ENCODE measurements at regions not wholly inside any gene's neighbourhood (a gene's known extent, or its start where the extent isn't known, plus 50 kb on each side); places are given as distances from the start of the nearest gene placed in this dataset.
"Not testable (repeated sequence)": the region's sequence is repeated elsewhere in the genome, so short reads cannot be mapped to it uniquely, and the experiment has no call there.

GRCh38 chr3:20482350-20482749, 296.3 kb upstream of the SGO1 start:
- DNase-seq (ENCODE audit: low read depth in 2 of 2) = no peak

GRCh38 chr3:20480786-20481365, 294.9 kb upstream of the SGO1 start:
- no peak for DNase-seq (ENCODE audit: low read depth in 2 of 2)

- no peak for DNase-seq (ENCODE audit: low read depth in 2 of 2)
Measured at GRCh38 chr3:20478436-20478835, 292.4 kb upstream of the SGO1 start.

GRCh38 chr3:20464237-20464636, 278.2 kb upstream of the SGO1 start:
- DNase-seq (ENCODE audit: low read depth in 2 of 2) = not testable (repeated sequence)

GRCh38 chr3:20462723-20463122, 276.7 kb upstream of the SGO1 start:
- no peak for DNase-seq (ENCODE audit: low read depth in 2 of 2)

GRCh38 chr3:20462226-20462625, 276.2 kb upstream of the SGO1 start:
- DNase-seq (ENCODE audit: low read depth in 2 of 2) = no peak

DNA sequence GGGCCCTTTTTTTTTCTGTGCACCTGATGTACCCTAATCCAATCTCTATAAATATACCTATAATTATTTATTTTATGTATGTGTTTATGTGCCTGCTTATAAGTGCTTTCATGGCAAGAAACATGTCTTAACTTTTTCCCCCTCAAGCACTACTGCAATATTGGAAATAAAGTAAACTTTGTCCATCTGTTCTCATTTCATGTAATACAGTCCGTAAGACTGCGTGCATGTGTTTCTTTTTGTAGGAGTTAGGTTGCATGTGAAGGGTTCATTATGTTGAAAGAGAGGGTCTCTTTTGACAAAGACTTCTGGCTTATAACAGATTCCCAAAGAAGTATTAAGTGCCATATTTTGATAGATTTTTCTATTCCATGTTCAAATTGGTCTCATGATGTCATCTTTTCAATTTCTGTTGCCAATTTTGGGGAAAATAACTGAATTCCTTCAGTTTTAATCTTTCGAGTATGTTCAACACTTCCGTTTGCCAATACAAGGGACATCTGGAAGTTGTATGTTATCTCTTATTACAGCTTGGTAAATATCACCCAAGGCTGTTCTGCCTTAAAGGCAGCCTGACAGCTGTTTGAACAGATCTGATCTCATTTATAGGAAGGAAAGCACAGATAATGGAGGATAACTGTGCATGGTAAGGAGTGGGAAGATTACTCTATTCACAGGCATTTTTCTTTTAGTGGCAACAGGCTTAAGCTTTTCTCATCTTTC, 273.1 kb upstream of the SGO1 start:
- no peak for DNase-seq (ENCODE audit: low read depth in 2 of 2)

GRCh38 chr3:20456511-20456910, 270.5 kb upstream of the SGO1 start:
- no peak for DNase-seq (ENCODE audit: low read depth in 2 of 2)

DNA sequence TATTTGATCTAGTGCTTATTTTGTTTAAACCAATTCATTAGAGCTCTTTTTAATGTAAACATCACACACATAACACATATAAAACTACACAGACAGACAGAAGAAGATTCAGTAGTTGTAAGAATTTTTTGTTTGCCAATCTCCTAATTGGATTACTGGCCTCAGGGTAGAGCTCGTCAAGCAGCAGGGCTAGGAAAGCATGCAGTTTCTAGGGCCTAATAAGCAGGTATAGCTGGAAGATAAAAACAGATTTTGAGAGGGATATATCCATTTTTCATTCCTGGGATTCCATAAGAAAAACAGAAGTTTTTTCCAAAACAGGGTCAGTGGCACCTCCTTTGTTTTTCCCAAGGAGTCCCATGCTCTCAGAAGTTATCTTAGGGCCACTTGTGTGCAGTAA, 265.2 kb upstream of the SGO1 start:
- DNase-seq (ENCODE audit: low read depth in 2 of 2) = no peak

- no peak for DNase-seq (ENCODE audit: low read depth in 2 of 2)
Measured at GRCh38 chr3:20450611-20451010, 264.6 kb upstream of the SGO1 start.

GRCh38 chr3:20442846-20443245, 256.8 kb upstream of the SGO1 start:
- DNase-seq (ENCODE audit: low read depth in 2 of 2) = no peak

DNA sequence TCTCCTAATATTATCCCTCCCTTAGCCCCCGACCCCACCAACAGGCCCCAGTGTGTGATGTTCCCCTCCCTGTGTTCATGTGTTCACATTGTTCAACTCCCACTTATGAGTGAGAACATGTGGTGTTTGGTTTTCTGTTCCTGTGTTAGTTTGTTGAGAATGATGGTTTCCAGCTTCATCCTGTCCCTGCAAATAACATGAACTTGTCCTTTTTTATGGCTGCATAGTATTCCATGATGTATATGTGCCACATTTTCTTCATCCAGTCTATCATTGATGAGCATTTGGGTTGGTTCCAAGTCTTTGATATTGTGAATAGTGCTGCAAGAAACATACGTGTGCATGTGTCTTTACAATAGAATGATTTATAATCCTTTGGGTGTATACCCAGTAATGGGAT, 241.3 kb upstream of the SGO1 start:
- DNase-seq (ENCODE audit: low read depth in 2 of 2) = not testable (repeated sequence)

DNA sequence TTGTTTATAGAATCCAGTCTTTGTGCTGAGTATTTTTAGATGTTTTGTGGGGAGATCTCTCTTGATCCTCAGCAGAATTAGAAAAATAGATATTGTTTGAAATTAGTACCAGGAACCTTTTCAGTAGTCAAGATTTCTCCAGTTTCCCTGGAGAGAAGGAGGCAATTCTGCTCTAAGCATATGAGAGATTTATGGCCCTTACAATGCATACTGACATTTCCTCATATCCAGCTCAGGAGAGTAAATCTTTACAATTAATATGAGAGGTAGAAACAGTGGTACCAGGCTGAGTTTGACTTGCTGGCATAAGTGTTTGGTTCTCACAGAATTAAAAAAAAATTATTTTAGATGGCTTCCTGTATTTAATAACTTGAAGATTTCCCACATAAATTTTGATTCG, 239.1 kb upstream of the SGO1 start:
- no peak for DNase-seq (ENCODE audit: low read depth in 2 of 2)

DNA sequence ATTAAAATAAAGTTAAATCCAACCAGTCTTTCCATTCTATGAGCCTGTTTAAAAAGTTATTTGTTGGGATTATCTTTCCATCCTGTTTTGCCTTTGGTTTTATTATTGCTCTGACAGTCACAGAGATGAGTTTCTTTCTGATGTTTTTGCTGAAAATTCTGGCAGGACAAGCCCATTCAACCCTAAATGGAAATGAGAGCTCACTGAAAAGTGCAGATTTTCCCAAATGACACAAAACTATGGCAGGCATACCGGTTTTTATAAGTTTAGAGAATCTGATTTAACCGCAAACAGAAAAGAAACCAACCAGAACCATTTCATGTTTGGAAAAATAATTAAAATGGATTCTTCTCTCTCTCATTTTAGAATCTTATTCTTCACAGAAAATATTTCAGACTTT, 238.1 kb upstream of the SGO1 start:
- DNase-seq (ENCODE audit: low read depth in 2 of 2) = no peak

DNA sequence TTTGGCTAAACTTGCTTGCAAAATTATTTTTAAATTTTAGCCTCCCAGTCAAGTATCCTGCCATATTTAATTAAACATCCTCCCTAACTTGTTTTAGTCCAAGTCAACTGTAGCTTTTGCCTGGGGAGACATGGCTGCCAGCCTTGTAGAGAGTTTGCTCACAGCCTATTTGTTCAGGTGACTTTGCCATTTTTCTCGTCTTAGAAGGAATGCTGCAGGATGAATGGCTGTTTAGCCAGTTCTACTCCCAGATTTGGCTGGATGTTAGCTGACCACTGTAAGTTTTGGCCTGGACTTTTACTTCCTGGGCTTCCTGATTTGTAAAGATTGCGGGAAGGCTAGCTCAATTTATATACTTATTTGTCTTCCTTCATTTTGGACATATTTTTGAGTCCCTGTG, 236.4 kb upstream of the SGO1 start:
- no peak for DNase-seq (ENCODE audit: low read depth in 2 of 2)

DNA sequence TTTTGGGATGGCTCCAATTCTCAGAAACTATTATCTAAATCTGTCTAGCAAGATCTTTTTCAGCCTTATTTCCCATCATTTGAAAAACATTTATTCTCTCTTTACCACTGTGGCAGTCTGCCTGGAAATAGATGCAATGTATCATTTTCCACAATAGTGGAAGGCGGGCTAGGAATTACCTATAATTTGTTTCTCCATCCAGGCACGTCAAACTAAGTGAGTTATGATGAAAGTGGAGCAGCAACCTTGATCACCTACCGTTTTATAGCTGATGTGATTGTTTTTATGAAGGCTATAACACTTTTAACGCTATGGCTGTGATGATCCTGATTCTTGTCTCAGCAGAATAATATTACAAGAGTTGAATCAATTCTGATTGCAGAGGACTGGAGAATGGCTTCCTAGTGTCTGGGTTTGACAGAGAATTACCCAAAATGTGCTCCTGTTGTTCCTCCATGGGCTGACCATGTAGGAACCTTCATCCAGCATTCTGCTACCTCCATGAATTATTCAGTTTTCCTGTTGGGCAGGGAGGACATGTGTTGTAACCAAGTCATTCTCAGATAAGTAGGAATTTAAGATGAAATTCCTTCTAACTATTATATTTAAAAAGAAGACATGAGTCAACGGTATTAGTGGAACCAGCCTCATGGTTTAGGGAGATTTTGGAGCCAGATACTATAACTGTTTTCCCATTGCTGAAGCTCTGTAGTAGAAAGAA, 231.5 kb upstream of the SGO1 start:
- DNase-seq (ENCODE audit: low read depth in 2 of 2) = no peak

DNA sequence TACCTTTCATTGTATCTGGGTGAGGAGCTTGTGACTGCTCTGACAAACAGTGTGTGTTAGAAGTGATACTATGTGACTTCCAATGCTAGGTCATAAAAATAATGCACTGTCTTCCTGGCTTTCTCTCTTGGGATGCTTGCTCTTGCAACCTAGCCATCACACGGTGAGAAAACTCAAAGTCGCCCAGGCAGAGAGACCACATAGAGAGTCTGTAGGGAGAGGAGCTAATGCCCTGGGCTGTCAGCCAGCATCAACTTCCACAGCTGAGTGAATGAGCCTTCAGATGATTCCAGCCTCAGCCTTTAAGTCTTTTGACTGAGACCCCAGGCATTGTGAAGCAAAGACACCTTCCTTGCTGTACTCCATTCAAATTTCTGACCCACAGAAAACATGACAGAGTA, 220.6 kb upstream of the SGO1 start:
- no peak for DNase-seq (ENCODE audit: low read depth in 2 of 2)

- DNase-seq (ENCODE audit: low read depth in 2 of 2) = no peak
Measured at GRCh38 chr3:20405744-20406143, 219.7 kb upstream of the SGO1 start.

GRCh38 chr3:20405231-20405630, 219.2 kb upstream of the SGO1 start:
- DNase-seq (ENCODE audit: low read depth in 2 of 2) = no peak

DNA sequence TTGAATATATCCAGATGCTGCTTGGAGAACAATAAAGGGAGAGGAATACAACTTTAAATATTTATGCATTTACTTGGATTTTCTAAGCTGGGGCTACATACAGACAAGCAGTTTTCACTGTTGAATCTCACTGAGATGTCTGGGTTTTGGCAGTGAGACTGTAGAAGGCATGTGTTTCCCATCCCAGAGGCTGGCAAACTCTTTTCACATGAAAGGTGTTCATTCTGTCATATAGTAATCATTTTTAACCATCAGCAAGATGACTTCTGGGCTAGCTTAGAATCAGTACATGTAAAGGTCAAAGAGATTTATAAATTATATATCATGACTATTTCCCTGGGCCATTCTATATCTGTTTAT, 218.7 kb upstream of the SGO1 start:
- DNase-seq (ENCODE audit: low read depth in 2 of 2) = no peak

DNA sequence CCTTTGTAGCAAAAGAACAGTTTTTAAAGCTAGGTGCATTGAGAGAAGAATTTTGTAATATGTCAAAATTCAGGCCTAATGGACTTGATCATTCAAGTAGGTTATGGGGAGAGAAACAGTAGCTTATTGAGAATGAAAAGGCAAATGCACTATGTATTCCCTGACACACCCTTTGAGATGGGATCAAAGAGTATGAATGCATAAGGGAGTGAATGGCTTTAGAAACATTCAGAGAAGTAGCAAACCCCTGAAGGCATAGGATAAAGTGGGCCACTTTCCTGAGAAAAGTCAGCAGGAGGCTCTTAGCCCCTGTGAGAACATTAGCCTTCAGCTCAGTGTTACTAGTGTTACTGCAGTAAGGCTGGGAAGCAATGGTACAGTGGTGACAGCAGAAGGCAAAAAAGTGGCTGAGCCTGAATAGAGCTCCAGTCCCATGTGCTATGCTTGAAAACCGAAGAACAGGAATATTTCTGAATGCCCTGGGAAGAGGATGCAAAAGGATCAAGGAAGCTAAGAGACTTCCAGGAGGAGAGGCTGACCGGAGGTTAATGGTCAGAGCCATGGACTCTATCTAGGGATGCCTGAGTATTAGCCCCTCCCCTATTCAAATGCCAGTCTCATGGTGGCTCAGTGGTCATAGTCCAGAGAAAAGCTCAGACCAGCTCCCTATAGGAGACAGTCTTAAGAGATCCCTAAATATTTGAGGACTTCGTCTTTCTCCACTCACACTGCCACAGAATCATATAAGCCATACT, 218.2 kb upstream of the SGO1 start:
- DNase-seq (ENCODE audit: low read depth in 2 of 2) = no peak

DNA sequence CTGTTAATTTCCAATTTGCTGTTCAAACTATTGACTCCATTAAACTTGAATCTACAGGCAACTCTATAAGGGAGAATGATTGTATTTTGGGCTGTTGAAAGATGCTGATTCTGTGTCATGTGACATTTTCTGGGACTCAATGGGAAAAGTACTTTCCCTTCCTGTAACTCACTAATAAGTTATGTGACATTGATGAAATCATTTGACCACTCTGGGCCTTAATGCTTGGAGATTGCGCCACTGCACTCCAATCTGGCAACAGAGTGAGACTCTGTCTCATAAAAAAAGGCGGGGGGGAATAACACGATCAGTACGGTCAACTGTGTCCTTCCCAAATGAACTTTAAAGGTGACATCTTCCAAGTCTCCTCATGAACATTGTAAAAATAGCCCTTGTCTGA, 215.2 kb upstream of the SGO1 start:
- DNase-seq (ENCODE audit: low read depth in 2 of 2) = no peak

- DNase-seq (ENCODE audit: low read depth in 2 of 2) = no peak
Measured at GRCh38 chr3:20400686-20401085, 214.7 kb upstream of the SGO1 start.

Measured in stimulated activated CD8-positive, alpha-beta memory T cell treated with anti-CD3 and anti-CD28 coated beads, Interleukin-7, amount 100 ng/mL, for 1 hour (primary cell).